ENCODE measurements at regions not wholly inside any gene's neighbourhood (a gene's known extent, or its start where the extent isn't known, plus 50 kb on each side); places are given as distances from the start of the nearest gene placed in this dataset.

DNA sequence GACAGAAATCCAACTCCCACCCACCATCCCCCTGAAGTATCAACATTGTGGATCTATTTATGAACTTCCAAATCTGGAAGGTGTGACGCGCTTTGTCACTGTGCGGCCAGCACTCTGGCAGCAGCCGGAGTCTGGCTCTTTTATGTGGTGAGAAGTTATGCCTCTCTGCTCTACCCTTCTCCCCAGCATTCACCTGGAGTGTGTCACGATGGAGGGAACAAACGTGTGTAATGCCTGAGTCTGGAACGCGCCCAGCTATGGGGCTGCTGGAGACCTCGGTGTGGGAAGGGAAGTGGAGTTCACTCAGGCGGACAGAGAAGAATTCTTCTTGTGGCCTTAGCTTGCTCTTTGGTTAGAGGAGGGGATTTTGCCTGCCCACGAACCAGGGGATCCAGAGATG lies 222.1 kb upstream of the RPL34 start:
- no peak for DNase-seq (ENCODE audit: low spot score)
- H3K27ac Mint-ChIP-seq, result no peak overlapping the region
- no peak overlapping the region for H3K4me3 Mint-ChIP-seq
- H3K27me3 Mint-ChIP-seq (ENCODE audit: low read depth), result peaks cover 7% of the 10 kb centered on the region
- H3K9me3 Mint-ChIP-seq, result no peaks in the 10 kb centered on the region
- H3K36me3 Mint-ChIP-seq (ENCODE audit: low read depth), result no peaks in the 10 kb centered on the region
- H3K4me1 Mint-ChIP-seq (ENCODE audit: low read depth), result peaks cover 4% of the 10 kb centered on the region

DNA sequence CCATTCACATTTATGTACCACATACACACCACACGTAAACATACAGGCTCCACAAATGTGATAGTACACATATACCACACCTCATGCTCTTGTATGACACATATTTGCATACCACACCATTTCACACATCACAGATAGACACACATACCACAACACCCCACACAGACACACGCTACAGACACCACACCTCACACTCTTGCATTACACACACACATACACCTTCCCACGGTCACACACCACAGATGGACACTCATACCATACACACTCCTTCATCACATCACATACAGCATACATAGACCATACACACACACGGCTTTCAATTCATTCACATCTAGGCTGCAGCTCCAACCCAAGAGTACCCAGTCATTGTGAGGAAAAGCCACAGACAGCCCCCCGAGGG lies 222.5 kb upstream of the RPL34 start:
- Mint-ChIP-seq H3K4me1 (ENCODE audit: low read depth) (peaks cover 4% of the 10 kb centered on the region), H3K27ac (no peak overlapping the region), H3K27me3 (ENCODE audit: low read depth) (peaks cover 7% of the 10 kb centered on the region), H3K36me3 (ENCODE audit: low read depth) (no peaks in the 10 kb centered on the region), H3K4me3 (no peak overlapping the region), H3K9me3 (no peaks in the 10 kb centered on the region)
- no peak for DNase-seq (ENCODE audit: low spot score)

DNA sequence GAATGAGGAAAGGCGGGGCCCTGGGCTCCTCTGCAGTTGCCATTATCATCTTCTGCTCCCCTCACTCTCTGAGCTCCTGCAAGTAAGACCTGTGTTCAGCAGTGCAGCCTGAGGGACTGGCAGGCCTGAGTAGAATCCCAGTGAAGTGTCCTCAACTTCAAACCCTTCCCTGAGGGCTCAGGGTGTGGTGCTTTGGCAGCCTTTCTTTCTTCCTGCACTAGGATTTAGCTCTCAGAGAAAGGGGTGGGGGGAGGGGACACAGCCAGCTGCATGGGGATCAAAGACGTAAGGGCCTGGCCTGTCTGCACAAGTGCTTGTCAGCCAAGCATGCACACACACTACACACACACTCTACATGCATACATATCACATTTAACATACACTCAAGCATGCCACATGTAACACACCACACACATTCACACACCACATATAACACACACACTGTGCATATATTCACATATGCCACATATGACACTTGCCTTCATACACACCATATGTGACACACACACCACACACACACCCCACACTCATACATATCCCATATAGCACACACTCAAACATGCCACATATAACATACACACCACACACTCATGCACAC lies 223.4 kb upstream of the RPL34 start:
- H3K27me3 Mint-ChIP-seq (ENCODE audit: low read depth), result peaks cover 13% of the 10 kb centered on the region
- no peak overlapping the region for H3K27ac Mint-ChIP-seq
- no peak overlapping the region for H3K4me3 Mint-ChIP-seq
- no peak for DNase-seq (ENCODE audit: low spot score)
- H3K36me3 Mint-ChIP-seq (ENCODE audit: low read depth), result no peaks in the 10 kb centered on the region
- no peaks in the 10 kb centered on the region for H3K9me3 Mint-ChIP-seq
- peaks cover 4% of the 10 kb centered on the region for H3K4me1 Mint-ChIP-seq (ENCODE audit: low read depth)

DNA sequence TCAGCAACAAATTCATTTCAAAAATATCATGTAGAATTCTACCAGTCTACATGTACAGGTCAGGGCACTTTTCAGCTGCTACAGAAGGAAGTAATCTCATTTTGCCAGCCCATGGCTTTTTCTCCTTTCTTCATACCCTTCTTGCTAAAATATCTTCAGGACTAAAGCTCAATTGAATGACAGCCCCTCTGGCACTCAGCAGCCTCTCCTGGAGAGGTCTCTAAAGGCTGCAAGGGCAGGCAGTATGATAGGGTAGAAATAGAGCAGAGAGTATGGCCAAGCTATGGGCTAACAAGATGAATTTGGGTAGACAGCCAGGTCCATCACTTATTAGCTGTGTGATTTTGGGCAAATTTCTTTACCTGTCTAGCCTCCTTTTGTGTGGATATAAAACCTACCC lies 224.6 kb upstream of the RPL34 start:
- Mint-ChIP-seq H3K4me3 (no peak overlapping the region), H3K9me3 (no peaks in the 10 kb centered on the region), H3K27ac (no peak overlapping the region), H3K36me3 (ENCODE audit: low read depth) (no peaks in the 10 kb centered on the region), H3K4me1 (ENCODE audit: low read depth) (peaks cover 4% of the 10 kb centered on the region), H3K27me3 (ENCODE audit: low read depth) (peaks cover 22% of the 10 kb centered on the region)
- DNase-seq (ENCODE audit: low spot score), result no peak

DNA sequence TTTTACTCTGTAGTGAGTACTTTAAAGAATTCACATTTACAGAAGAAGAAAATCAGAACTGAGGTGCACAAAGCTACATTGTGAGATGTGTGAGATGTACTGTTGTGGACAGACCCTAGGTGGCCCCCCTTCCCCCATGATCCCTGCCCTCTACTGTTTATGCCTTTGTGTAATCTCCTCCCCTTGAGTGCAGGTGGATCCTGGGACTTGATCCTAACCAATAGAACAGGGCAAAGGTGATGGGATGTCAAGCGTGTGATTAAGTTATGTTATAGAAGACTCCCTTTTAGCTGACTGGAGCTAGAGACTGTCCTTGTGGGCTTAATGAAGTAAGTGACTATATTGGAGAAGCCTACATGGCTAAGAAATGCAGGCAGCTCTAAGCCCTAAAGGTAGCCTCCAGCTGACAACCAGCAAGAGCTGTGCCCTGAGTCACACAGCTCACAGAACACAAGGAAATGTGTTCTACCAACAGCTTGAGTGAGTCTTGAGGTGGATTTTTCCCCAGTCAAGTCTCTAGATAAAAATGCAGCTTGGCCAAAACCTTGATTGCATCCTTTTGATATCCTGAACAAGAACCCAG lies 225.2 kb upstream of the LEF1 start:
- Mint-ChIP-seq H3K4me1 (ENCODE audit: low read depth) (peaks cover 4% of the 10 kb centered on the region), H3K27me3 (ENCODE audit: low read depth) (peaks cover 29% of the 10 kb centered on the region), H3K9me3 (no peaks in the 10 kb centered on the region), H3K4me3 (no peak overlapping the region), H3K27ac (no peak overlapping the region), H3K36me3 (ENCODE audit: low read depth) (no peaks in the 10 kb centered on the region)
- no peak for DNase-seq (ENCODE audit: low spot score)

DNA sequence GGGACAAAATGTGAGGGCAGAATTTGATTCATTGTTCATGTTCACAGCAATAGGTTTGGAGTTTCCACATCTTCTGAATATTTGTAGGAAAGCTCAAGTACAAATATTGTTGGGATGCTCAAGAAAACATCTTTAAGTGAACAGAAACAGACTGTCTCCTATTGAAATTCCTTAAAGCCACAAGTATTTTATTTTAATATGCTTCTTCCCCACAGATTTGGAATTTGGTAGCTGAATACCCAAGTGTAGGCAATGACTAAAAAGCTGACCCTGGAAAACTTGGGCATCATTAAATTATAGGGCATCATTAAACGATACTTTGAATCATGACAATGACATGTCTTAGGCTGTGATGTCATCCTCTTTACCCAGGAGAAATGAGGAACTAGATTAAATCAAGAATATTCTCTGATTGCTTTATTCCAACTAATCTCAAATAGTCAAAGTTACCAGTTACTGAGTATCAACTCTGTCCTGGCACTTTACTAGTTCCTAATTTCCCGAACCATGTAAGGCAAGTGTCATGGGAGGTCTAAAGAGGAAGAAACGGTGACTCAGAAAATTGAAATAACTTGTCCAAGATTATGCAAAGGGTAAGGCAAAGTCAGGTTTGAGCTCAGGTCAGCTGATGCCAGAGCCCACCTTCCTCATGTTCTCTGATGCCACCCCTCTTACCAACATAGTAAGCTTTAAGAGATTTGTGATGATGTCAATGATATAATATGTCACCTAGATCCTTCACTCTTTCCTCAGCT lies 223.1 kb upstream of the LEF1 start:
- no peaks in the 10 kb centered on the region for H3K9me3 Mint-ChIP-seq
- H3K36me3 Mint-ChIP-seq (ENCODE audit: low read depth), result no peaks in the 10 kb centered on the region
- DNase-seq (ENCODE audit: low spot score), result no peak
- no peak overlapping the region for H3K4me3 Mint-ChIP-seq
- H3K27ac Mint-ChIP-seq, result no peak overlapping the region
- peaks cover 40% of the 10 kb centered on the region for H3K27me3 Mint-ChIP-seq (ENCODE audit: low read depth)
- H3K4me1 Mint-ChIP-seq (ENCODE audit: low read depth), result peaks cover 6% of the 10 kb centered on the region

DNA sequence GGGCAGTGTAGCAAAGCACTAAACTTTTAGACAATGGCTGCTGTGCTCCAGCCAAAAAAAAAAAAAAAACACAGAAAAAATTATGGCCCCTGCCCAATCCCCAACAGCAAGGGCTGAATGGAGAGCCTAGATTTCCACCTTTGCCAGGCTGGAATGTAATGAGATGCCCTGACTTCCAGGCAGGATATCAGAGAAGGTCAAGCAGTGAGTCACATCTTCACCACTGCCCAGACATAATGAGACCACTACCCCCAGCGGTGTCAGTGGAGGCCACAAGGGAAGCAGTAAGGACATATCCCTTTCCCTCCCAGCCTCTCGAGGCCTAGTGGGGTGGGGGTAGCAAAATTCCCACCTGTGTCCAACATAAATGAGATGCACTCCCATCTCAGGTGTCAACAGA lies 216.3 kb upstream of the LEF1 start:
- DNase-seq (ENCODE audit: low spot score), result no peak
- H3K4me1 Mint-ChIP-seq (ENCODE audit: low read depth), result peaks cover 4% of the 10 kb centered on the region
- no peaks in the 10 kb centered on the region for H3K9me3 Mint-ChIP-seq
- no peak overlapping the region for H3K4me3 Mint-ChIP-seq
- H3K36me3 Mint-ChIP-seq (ENCODE audit: low read depth), result no peaks in the 10 kb centered on the region
- H3K27ac Mint-ChIP-seq, result no peak overlapping the region
- peaks cover 36% of the 10 kb centered on the region for H3K27me3 Mint-ChIP-seq (ENCODE audit: low read depth)

DNA sequence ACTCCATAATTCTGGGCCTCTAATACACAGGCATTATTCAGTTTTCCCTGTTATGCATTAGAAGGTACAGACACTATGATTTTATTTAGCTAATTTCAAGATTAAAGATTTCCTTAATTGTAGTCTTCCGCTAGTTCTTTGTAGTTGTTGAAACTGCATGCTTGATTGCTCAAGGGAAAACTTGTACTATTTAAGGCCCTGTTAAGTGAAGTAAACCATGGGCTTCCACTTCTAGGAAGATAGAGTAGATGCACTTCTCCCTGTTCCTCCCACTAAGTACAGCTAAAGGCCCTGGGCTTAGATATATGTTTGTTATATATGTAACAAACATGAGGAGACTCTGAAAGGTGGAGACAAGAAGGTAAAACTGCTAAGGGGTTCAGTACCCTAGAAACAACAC lies 215.8 kb upstream of the LEF1 start:
- Mint-ChIP-seq H3K9me3 (no peaks in the 10 kb centered on the region), H3K27me3 (ENCODE audit: low read depth) (peaks cover 40% of the 10 kb centered on the region), H3K27ac (no peak overlapping the region)

DNA sequence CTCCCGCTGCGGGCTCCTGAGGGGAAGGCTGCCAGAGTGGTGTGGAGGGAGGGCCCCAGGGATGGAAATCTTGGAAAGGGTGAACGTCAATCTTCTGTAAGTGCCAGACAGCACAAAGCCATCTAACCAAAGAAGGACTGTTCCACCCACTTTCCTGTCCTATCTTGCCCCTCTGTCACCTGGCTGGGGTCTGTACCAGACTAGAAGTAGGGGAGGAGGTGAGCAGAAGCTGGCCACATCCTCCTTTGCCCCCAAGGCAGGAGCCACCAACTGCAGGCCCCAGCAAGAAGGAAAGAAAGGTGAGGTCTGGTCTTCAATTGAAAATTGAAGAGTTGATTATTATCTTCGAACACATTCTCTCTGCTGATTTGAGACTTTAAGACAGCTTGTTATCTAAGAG lies 214.4 kb upstream of the LEF1 start:
- Mint-ChIP-seq H3K9me3 (no peaks in the 10 kb centered on the region), H3K4me1 (ENCODE audit: low read depth) (peaks cover 3% of the 10 kb centered on the region), H3K36me3 (ENCODE audit: low read depth) (no peaks in the 10 kb centered on the region), H3K27ac (no peak overlapping the region), H3K4me3 (no peak overlapping the region), H3K27me3 (ENCODE audit: low read depth) (peaks cover 40% of the 10 kb centered on the region)
- no peak for DNase-seq (ENCODE audit: low spot score)

More for the DNA sequence above, 215.8 kb upstream of the LEF1 start:
- Mint-ChIP-seq H3K36me3 (ENCODE audit: low read depth) (no peaks in the 10 kb centered on the region), H3K4me1 (ENCODE audit: low read depth) (peaks cover 4% of the 10 kb centered on the region), H3K4me3 (no peak overlapping the region)
- DNase-seq (ENCODE audit: low spot score), result no peak

DNA sequence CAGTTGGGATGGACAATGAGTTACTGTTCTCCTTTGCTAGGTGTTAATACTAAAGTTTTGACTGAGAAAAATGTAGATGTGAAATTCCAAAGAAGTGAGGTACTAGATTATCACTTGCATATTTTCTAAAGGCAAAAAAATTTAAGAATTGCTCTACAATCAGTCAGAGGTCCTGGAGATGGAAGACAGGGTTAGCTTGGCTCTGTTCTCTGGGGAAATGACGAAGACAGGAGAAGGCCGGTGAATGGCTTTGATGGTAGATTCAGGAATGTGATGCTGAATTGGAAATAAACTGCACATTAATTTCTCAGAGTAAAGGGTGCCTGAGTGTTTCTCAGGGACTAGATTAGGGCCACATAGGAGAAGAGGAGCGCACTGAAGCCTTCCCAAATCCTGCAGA lies 214.0 kb upstream of the LEF1 start:
- H3K27ac Mint-ChIP-seq, result no peak overlapping the region
- peaks cover 3% of the 10 kb centered on the region for H3K4me1 Mint-ChIP-seq (ENCODE audit: low read depth)
- H3K4me3 Mint-ChIP-seq, result no peak overlapping the region
- DNase-seq (ENCODE audit: low spot score), result no peak
- peaks cover 37% of the 10 kb centered on the region for H3K27me3 Mint-ChIP-seq (ENCODE audit: low read depth)
- no peaks in the 10 kb centered on the region for H3K36me3 Mint-ChIP-seq (ENCODE audit: low read depth)
- H3K9me3 Mint-ChIP-seq, result no peaks in the 10 kb centered on the region

DNA sequence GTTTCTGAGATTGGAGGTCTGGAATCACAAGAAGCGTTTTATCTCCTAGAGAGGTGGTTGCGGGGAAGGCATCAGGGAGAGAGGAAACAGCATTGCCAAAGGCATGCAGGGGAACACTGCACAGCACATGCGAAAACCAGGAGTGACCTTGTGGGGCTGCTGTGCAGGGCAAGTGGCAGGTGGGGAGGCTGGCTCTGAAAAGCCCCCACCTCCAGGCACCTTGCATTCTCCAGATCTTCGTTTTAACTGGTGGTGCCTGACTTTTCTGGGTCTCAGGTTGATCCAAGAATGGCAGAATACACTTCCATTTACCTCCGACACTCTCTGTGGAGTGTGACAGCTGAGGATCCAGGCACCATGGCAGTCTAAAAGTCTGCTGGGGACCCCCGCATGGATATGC lies 209.4 kb upstream of the LEF1 start:
- Mint-ChIP-seq H3K9me3 (no peaks in the 10 kb centered on the region), H3K36me3 (ENCODE audit: low read depth) (no peaks in the 10 kb centered on the region), H3K4me1 (ENCODE audit: low read depth) (peaks cover 3% of the 10 kb centered on the region), H3K27ac (no peak overlapping the region), H3K4me3 (no peak overlapping the region), H3K27me3 (ENCODE audit: low read depth) (peaks cover 21% of the 10 kb centered on the region)
- DNase-seq (ENCODE audit: low spot score), result no peak

DNA sequence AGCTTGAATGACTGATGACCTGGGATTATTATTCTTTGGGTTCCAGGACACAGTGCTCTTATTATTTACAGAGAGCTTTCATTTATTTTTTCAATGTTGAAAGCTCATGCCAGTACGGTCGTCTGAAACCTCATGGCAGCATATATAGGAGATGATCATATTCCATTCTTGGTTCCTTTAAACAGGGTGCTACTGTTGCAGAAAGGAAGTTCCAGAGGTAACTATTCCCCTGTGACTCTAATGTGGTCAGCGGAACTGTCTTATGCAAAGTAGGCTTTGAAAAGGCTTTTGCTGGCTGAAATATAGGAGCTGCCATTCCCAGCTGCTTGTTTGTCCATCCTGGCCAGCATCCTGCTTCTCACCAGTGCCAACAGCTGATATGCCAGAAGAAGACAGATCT lies 208.3 kb upstream of the LEF1 start:
- H3K36me3 Mint-ChIP-seq (ENCODE audit: low read depth), result no peaks in the 10 kb centered on the region
- DNase-seq (ENCODE audit: low spot score), result no peak
- H3K9me3 Mint-ChIP-seq, result no peaks in the 10 kb centered on the region
- H3K4me3 Mint-ChIP-seq, result no peak overlapping the region
- H3K27ac Mint-ChIP-seq, result no peak overlapping the region
- peaks cover 22% of the 10 kb centered on the region for H3K27me3 Mint-ChIP-seq (ENCODE audit: low read depth)
- H3K4me1 Mint-ChIP-seq (ENCODE audit: low read depth), result peaks cover 10% of the 10 kb centered on the region

DNA sequence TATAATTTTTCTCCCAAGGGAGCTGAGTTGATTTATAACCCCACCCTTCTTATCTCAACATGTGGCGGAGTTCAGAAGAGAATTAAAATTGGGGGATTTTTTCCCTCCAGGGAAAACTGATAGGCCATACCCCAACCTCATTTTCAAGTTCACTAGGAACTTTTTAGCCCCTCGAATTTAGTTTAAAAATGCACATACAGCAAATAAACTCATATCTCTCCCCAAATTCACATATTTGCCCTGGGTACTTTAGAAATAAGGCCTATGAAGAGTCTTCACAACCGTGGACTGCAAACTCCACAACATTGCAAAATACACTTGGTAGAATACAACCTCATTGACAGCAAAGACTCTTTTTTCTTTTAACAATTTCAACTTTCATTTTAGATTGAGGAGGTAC lies 206.7 kb upstream of the LEF1 start:
- DNase-seq (ENCODE audit: low spot score), result no peak
- peaks cover 20% of the 10 kb centered on the region for H3K4me1 Mint-ChIP-seq (ENCODE audit: low read depth)
- H3K36me3 Mint-ChIP-seq (ENCODE audit: low read depth), result no peaks in the 10 kb centered on the region
- H3K27me3 Mint-ChIP-seq (ENCODE audit: low read depth), result peaks cover 31% of the 10 kb centered on the region
- no peak overlapping the region for H3K27ac Mint-ChIP-seq
- H3K9me3 Mint-ChIP-seq, result no peaks in the 10 kb centered on the region
- no peak overlapping the region for H3K4me3 Mint-ChIP-seq

DNA sequence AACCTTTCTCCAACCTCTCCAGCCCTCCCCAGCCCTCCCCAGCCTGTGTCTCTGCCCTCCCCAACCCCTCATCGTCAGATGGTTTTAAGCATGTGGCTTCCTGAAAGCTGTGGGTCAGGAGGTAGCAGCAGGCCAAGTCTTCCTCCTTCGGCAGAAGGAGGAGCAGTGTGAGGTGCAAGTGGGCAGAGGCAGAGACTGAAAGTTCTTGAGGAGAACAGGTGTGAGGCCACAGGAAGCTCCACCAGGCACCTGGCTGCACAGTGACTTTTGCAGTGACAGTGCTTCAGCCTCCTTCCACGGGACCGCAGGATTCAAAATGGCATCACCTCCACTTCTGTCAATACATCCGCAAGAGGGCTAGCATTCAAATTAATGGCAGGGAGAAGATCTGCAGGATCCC lies 203.9 kb upstream of the LEF1 start:
- no peaks in the 10 kb centered on the region for H3K9me3 Mint-ChIP-seq
- DNase-seq (ENCODE audit: low spot score), result no peak
- H3K36me3 Mint-ChIP-seq (ENCODE audit: low read depth), result no peaks in the 10 kb centered on the region
- H3K27me3 Mint-ChIP-seq (ENCODE audit: low read depth), result peaks cover 40% of the 10 kb centered on the region
- H3K4me1 Mint-ChIP-seq (ENCODE audit: low read depth), result peaks cover 27% of the 10 kb centered on the region
- no peak overlapping the region for H3K4me3 Mint-ChIP-seq
- no peak overlapping the region for H3K27ac Mint-ChIP-seq

Measured in T-helper 2 cell treated with Interferon-gamma antibody and Interleukin-4, amounts not matched to agents 5 μg/mL and 100 μg/mL, for 36 hours (primary cell).